GM19463 (cell line): ENCODE measurements at regions not wholly inside any gene's neighbourhood (a gene's known extent, or its start where the extent isn't known, plus 50 kb on each side); places are given as distances from the start of the nearest gene placed in this dataset.
"Not testable (repeated sequence)": the region's sequence is repeated elsewhere in the genome, so short reads cannot be mapped to it uniquely, and the experiment has no call there.

ENCODE experiments used
- ATAC-seq: cut with Tn5 transposase; IDR thresholded peaks from one replicate; pipeline ENCODE4 v1.9.1; 2021; ENCODE audit warnings: mild to moderate bottlenecking, moderate library complexity; ENCODE audit not compliant: unreplicated experiment

DNA sequence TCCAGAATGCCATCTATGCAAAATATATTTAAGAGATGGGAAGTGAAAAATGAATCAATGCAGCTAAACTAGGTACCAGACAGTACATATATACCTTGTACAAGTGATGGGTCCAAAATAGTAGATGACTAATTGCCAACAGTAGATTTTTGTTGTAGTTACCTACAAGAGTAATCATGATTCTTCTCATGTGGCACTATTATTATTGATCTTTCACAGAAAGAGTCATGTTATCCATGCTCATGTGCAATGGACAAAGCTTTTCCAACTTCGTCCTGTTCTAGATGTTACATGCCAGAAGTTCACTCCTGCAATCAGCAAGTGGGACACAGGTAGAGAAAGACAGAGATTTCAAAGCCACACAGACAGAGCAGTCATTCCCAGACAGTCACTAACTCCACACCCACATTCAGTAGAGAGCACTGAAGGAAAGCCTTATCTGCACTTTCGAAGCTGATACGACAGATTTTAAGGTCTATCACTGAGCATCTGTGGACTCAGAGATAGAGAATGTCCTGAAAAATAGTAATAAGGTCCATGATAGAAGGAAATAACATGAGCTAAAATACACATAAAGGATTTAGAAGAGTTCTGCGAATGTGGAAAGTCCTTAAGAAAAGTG, 101.6 kb upstream of the ITPRID2 start:
- ATAC-seq = no peak

DNA sequence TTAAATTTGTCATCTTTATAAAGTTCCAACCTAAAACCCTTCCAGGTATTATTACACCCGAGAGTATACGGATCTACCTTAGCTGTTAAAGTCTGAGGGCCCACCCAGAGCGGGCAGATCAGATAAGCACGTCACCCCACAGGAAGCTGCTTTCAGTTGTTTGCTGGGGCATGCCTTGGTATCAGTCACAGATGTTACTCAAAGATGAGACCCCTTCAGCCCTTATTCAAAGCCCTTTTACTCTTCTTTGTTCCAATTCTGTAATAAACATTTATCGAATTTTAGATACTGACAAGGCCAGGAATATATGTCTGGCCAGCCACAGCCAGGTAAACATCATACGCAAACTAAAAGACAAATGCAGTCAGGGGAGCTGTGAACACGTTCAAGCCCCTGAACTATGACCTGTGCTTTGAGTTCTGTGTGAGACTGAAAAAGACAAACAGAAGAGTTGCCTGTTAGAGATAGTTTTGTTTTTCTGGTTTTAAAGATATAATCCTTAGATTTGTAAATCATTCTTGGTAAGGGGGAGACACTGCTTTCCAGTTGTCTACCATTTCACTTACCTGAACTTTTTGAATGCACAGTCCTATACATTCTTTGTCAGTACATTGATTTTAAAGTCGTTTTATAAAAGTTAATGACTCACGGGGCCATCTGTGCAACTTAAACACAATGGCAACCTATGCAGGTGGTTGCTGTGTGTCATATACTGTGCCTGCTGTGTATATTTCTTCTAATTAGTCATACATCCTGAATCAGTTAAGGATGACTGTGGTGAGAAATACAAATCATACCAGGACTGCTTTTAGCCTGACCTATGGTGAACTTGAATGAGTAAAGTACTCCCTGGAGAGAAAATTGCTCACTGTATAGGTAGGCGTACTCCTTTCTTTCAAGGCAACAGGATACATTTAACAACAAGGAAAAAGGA, 100.5 kb upstream of the ITPRID2 start:
- peak; percentile 96 for ATAC-seq

DNA sequence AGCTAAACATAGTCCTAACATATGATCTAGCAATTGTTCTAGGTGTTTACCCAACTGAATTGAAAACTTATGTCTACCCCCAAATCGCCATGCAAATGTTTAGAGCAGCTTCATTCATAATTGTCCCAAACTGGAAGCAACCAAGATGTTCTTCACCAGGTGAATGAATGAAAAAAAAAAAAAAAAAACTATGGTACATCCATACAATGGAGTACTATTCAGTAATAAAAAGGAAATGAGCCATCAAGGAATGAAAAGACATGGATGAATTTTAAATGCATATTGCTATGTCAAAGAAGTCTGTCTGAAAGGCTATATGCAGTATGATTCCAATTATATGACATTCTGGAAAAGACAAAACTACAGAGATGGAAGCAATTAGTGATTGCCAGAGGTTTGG, 98.6 kb upstream of the ITPRID2 start:
- no peak for ATAC-seq

DNA sequence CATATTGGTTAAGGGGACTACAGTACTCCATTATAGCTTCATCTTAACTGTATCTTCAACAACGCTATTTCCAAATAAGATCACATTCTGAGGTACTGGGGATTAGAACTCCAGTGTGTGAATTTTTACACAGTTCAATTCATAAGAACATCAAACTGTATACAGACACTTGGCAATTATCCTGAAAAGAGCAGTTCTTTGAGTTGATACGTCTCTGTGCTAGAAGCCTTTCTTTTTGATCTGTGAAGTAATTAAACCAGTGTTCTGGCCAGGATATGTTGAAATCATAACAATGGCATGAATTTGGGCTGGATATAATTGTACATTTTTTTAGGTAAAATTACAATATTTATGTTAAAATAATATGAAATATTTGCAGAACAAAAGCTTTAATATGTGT, 93.5 kb upstream of the ITPRID2 start:
- ATAC-seq = no peak

DNA sequence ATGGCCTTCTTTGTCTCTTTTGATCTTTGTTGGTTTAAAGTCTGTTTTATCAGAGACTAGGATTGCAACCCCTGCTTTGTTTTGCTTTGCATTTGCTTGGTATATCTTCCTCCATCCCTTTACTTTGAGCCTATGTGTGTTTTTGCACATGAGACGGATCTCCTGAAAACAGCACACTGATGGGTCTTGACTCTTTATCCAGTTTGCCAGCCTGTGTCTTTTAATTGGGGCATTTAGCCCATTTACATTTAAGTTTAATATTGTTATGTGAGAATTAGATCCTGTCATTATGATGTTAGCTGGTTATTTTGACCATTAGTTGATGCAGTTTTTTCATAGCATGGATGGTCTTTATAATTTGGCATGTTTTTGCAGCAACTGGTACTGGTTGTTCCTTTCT, 89.2 kb upstream of the ITPRID2 start:
- ATAC-seq = not testable (repeated sequence)

DNA sequence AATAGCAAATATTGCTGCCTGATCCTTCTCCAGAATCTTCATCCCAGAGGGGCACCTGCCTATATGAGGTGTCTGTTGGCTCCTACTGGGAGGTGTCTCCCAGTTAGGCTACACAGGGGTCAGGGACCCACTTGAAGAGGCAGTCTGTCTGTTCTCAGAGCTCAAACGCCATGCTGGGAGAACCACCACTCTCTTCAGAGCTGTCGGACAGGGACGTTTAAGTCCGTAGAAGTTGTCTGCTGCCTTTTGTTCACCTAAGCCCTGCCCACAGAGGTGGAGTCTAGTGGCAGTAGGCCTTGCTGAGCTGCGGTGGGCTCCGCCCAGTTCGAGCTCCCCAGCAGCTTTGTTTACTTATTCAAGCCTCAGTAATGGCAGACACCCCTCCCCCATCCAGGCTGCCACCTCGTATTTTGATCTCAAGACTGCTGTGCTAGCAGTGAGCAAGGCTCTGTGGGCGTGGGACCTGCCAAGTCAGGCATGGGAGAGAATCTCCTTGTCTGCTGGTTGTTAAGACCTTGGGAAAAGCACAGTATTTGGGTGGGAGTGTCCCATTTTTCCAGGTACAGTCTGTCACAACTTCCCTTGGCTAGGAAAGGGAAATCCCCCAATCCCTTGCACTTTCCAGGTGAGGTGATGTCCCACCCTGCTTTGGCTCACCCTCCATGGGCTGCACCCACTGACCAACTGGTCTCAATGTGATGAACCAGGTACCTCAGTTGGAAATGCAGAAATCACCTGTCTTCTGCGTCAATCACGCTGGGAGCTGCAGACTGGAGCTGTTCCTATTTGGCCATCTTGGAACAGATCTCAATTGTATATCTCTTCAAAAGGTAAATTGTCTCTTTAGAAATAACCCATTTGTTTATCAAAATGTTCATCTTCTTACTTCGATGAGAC, 87.4 kb upstream of the ITPRID2 start:
- ATAC-seq = not testable (repeated sequence)

DNA sequence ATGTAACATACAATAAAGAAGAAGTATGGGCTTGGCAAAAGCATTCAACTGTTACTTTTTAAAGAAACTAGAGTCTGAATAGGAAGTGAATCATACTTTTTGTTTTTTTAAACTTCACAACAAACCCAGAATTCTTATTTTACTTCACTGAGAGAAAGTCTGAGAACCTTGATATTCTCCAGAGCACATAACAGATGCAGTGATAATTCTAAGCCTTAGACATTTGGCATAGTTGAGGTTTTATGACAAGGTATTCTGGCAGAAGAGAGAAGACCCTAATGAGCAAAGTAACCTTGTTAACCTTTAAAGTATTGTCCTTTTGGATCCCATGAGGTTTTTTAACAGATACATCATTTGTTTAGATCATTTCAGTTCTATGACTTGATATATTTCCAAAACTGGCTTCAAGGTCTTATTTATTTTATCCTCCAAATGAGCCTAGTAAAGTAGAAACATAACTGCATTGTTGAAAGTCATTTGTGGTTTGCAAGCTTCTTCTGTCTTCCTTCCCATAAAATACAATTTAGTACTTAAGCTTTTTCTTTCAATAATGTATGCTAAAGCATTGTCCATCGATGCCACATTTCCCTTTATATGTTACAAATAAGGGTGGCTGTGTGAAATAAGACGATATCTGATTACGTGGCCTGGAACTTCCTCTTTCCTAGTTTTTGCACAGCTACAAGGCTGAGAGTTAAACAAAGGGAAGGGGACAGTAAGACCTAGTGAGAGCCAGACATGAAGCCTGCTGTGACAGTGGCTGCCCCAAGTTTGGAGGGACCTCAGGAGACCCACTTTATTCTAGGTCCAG, 86.1 kb upstream of the ITPRID2 start:
- ATAC-seq = no peak

DNA sequence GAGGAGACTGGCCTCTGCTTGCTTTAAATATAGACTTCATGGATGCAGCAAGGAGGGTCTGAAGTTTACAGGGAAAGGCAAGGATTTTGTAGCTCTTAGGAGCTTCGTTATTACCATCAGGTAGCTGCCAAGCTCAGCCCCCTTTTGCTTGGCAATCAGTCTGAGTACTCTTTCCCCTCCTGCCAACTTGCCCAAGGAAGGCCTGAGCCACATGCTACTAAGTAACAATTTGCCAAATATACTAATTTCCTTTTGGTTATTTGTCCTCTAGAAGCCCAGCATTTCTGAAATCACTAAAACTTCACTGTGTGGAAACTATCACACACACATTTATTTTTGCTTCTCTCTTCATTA, 85.5 kb upstream of the ITPRID2 start:
- no peak for ATAC-seq

DNA sequence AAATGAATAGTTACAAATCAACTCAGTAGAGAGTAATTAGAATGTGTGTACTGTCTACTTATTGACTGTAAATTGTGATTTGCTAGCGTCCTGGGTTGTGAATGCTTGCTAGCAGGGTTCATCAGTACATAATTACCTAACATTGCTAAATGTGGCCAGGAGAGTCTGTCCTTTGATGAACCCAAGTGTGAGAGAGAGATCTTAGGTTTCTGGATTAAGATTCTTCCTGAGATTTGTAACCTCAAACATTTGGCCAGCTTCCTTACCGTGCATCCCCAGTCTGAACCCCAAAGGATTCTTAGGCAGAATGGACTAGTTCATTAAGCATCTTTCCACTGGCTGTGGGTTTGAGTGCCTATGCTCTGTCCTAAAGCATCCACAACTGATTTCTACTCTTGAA, 84.0 kb upstream of the ITPRID2 start:
- ATAC-seq = no peak

DNA sequence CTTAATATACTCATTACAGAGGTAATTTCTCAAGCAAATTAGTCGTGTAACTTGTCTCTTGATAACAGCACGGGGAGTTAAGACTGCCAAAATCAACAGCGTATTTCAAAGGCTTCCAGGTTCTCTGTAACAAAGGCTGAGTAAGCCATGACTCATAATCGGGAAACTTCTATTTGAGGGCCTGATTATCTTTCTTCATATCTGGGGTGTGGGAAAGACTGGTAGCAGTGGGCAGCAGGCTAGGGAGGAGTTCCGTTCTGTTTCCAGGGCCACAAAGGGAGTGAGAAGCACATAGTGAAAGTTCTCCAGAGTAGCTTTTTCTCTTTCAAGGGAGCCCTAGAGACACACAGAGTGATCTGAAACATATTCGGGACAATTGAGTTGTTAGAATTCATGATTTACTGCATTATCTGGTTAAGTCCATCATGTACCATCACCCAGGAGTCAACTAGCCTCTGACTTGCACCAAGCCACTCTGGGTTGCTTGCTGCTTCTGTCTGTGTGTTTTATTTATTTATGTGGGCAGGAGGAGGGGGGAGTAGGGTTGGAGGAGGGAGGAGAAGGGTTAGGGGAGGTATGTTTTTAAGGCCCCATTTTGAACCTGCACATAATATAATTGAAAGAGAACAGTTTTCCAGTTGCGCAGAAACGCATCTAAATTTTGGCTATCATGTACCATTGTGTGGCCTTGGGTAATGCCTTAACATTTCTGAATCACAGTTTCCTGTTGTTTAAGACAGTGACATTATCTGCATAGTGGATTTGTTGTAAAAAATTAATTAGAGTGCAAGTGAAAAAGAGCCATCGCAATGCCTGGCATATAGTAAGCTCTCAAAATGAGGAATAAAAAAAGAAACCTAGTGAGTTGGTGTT, 80.5 kb upstream of the ITPRID2 start:
- no peak for ATAC-seq

DNA sequence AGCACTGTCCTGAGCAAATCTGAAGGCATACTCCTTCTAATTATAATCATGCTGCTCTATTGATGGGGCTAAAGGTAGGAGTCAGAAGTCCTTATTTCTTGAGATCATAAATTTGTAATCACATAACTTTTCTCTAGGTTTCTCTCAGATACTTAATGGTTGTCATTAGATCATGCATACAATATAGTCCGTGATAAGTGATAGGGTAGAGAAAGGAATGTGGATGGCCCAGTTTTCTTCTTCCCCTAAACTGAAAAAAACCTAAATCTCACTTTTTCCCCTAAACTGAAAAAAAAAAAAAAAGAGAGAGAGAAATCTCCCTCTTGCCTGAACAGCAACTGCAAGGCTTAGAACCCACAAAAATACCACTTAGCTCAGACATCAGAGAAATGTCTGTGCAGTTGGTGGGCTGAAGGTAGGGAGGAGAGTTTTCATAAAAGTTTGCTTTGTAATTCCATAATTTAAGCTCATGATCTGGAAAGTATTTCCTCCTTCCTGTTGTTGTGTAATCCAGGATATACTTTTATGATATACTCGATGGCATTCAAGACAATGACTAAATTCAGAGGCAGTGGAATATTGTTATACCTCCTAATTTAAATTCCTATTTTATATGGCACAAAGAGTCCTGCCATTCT, 79.3 kb upstream of the ITPRID2 start:
- ATAC-seq = no peak

DNA sequence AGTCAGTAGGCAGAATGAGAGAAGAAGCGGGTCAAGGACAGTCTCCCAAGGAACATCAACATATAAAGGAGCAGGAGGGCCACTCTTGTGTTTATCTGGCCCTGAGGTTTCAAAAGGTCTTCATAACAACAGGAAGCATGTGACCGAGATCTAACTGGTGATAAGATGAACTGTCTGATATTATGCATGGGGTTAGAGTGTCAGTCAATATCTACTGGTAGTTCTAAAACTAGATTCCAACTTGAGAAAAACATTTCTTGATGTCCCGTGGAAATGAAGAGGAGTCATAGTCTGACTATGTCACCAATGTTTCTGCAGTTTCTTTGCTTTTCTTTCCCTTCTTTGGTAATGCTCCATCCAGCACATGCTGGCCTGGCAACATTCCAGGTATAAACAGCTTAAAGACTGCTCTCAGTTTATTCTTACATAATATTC, 77.5 kb upstream of the ITPRID2 start:
- ATAC-seq = no peak

DNA sequence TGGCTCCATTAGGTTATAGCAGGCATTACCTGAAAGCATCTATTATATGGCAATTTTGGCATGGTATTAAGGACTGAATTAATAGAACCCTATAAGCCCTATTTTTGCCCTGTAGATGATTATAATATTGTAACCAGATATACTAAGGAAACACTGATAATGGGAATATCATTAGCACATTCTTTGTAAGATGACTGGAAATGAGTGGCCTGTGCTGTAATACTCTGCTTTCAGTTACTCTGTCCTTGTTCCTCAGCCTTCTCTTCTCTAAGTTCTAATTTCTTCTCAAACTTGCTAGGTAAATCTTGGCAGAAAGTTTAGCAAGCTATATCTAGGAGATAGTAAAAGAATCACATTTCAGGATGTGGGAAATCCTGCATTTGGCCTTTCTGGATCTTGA, 74.0 kb upstream of the ITPRID2 start:
- ATAC-seq = no peak

DNA sequence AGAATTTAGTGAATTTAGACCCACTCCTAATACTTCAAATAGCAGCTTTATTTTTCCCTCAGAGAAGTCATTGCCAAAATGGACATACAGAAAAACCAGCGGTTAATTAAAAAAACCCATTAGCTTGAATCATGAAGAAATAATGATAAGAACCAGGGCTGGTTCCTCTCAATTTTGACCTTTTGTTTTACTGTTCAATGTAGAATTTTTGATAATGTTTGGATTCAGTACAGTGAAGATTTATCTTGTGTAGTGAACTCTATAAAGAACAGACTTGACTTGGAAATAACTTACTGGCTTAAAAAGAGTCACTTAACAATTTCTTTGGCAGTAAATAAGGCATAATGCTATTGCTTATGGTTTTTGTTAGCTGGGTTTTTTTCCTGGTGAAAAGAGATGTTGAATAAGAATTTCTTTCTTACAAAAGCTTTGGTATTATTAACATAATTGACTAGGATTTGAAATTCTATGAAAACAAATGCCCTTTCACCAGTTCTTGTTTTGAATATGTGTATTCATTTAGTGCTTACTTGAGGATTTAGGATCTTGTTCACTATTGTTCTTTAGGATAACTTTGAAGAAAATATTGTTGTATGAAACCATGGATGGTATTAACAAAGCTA, 73.4 kb upstream of the ITPRID2 start:
- no peak for ATAC-seq

DNA sequence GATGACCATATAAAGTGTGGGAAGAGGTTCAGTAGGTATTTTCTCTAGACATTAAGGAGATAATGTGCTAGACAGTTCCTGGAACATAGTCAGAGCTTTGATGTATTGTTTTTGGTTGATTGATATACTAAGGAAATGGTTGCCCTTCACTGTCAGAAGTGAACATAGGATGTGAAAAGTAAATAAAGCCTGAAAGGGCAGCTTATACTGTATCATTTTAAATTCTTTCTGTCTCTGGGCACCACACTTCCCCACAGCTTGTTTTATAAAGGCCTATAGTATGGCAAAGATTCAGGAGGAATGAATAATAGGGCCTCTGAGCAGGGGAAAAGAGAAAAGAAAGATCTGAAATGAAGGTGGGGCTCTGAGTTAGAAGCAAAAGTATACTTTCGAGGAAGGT, 72.7 kb upstream of the ITPRID2 start:
- ATAC-seq = no peak

DNA sequence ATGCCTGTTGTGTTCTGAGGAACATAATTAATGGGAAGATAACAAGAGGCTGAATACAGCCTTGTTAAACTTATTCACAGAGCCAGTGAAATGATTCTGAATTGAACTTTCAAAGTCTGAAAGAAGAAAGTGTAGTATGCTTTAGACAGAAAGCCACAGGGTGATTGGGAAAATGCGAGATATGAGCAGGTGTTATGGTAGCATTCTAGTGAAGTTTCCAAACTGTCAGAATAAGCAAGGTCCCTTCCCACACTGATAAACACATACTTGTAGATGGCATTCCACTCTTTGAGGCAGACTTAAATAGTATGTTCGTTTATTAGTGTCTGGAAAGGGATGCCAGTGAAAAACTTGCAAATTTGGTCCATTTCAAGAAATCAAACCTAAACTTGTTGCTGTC, 70.5 kb upstream of the ITPRID2 start:
- ATAC-seq = no peak

DNA sequence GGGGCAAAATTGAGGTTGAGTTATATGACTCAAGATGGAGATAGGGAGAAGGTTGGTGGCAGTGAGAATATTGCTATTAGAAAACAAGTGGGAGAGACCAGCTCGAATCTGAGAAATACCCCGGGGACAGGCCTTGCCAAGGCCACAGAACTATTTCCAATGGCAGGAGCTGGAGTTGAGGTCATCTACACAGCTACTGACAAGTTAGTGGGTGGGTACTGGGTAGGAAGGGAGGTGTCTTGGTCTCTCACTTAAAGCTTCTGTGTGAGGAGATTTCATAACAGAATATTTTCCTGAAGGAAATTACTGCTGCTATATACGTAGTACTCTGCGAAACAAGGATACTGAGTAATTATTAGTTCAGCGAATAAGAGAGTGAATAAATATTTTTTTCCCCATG, 69.4 kb upstream of the ITPRID2 start:
- ATAC-seq = no peak

DNA sequence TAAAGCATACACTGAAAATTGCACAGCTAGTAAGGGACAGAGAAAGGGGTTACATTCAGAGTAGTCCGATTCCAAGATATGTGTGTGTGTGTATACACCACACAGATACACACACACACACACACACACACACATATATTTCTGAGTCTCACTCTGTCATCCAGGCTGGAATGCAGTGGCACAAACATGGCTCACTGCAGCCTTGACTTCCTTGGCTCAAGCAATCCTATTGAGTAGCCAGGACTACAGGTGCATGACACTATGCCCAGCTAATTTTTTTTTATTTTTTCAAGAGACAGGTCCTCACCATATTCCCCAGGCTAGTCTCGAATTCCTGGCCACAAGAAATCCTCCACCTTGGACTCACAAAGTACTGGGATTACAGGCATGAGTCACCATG, 68.1 kb upstream of the ITPRID2 start:
- ATAC-seq = no peak
